Hepatocyte (in vitro differentiated cells): ENCODE measurements at regions not wholly inside any gene's neighbourhood (a gene's known extent, or its start where the extent isn't known, plus 50 kb on each side); places are given as distances from the start of the nearest gene placed in this dataset.
A peak's percentile ranks its signal among the peaks of the same experiment; 100 is the strongest.
"Not testable (repeated sequence)": the region's sequence is repeated elsewhere in the genome, so short reads cannot be mapped to it uniquely, and the experiment has no call there.

Experiments
- DNase-seq: peaks from one replicate; pipeline ENCODE4 v3.0.0-alpha.2; 2016; ENCODE audit warnings: low spot score
- H2AFZ ChIP-seq: fragments of 200-600 bp; sonication (generic); 2 replicates; pipeline ENCODE4 v1.6.0; 2016; ENCODE audit warnings: antibody characterized with exemption, mild to moderate bottlenecking
- H3K27ac ChIP-seq: fragments of 200-600 bp; sonication (generic); 2 replicates; pipeline ENCODE4 v1.5.1; 2016; ENCODE audit warnings: mild to moderate bottlenecking
- H3K27me3 ChIP-seq: fragments of 200-600 bp; sonication (generic); 2 replicates; pipeline ENCODE4 v1.6.1; 2016
- H3K36me3 ChIP-seq: fragments of 200-600 bp; sonication (generic); replicated peaks from 2 replicates; pipeline ENCODE4 v1.5.1; 2016; ENCODE audit warnings: low read depth; ENCODE audit not compliant: insufficient read depth
- H3K4me1 ChIP-seq: fragments of 200-600 bp; sonication (generic); 2 replicates; pipeline ENCODE4 v1.5.1; 2016; ENCODE audit warnings: mild to moderate bottlenecking, moderate library complexity; ENCODE audit not compliant: insufficient read depth
- H3K4me2 ChIP-seq: fragments of 200-600 bp; sonication (generic); 2 replicates; pipeline ENCODE4 v1.6.0; 2016
- H3K4me3 ChIP-seq: fragments of 200-600 bp; sonication (generic); 2 replicates; pipeline ENCODE4 v1.5.1; 2016; ENCODE audit warnings: mild to moderate bottlenecking
- H3K79me2 ChIP-seq: fragments of 200-600 bp; sonication (generic); 2 replicates; pipeline ENCODE4 v1.6.0; 2017; ENCODE audit warnings: mild to moderate bottlenecking
- H3K9me2 ChIP-seq: fragments of 200-600 bp; sonication (generic); replicated peaks from 2 replicates; pipeline ENCODE4 v1.6.0; 2017; ENCODE audit warnings: mild to moderate bottlenecking; ENCODE audit not compliant: insufficient read depth
- H3K9me3 ChIP-seq: fragments of 200-600 bp; sonication (generic); 2 replicates; pipeline ENCODE4 v1.5.1; 2016; ENCODE audit warnings: low read depth, mild to moderate bottlenecking
- H4K20me1 ChIP-seq: fragments of 200-600 bp; sonication (generic); 2 replicates; pipeline ENCODE4 v1.6.0; 2016; ENCODE audit warnings: mild to moderate bottlenecking; ENCODE audit not compliant: insufficient read depth, poor library complexity, severe bottlenecking
- CTCF ChIP-seq: fragments of 200-600 bp; sonication (generic); IDR thresholded peaks from 2 replicates; pipeline ENCODE4 v1.5.1; 2016; ENCODE audit warnings: antibody characterized with exemption, mild to moderate bottlenecking; ENCODE audit not compliant: poor library complexity
- EZH2 ChIP-seq: fragments of 200-600 bp; sonication (generic); IDR thresholded peaks from 2 replicates; pipeline ENCODE4 v1.6.1; 2016; ENCODE audit warnings: antibody characterized with exemption, mild to moderate bottlenecking, borderline replicate concordance
- EZH2phosphoT487 ChIP-seq: fragments of 200-600 bp; sonication (generic); IDR thresholded peaks from one replicate; pipeline ENCODE4 v1.6.1; 2018; ENCODE audit warnings: antibody characterized with exemption, mild to moderate bottlenecking, low read depth, moderate library complexity; ENCODE audit not compliant: unreplicated experiment, severe bottlenecking
- WGBS: methylation state at CpG from one replicate; pipeline ENCODE4 v1.1.6; 2016; ENCODE audit warnings: low lambda C conversion rate; ENCODE audit errors: missing lambda C conversion rate; 5-methylcytosine and 5-hydroxymethylcytosine counted together

DNA sequence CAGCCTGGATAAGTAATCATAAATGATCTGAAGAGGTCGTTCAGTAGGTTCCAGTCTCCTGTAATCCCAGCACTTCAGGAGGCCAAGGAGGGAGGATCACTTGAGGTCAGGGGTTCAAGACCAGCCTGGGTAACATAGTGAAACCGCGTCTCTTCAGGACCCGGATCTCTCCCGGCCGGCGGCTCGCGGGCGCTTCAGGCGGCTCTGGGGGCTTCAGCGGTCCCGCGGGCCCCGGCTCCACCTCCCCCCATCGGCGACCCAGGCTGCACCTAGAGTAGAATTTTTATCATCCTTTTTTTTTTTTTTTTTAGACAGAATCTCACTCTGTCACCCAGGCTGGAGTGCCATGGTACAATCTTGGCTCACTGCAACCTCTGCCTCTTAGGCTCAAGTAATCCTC, 95.9 kb downstream of the ABCC12 start:
- TF ChIP-seq EZH2 (no peak), CTCF (no peak)

GRCh38 chr16:48059190-48059589, 96.6 kb downstream of the ABCC12 start:
- DNase-seq, H4K20me1 ChIP-seq, H3K79me2 ChIP-seq, H2AFZ ChIP-seq, H3K4me1 ChIP-seq, H3K4me3 ChIP-seq, H3K9me2 ChIP-seq, H3K9me3 ChIP-seq, H3K4me2 ChIP-seq, H3K27me3 ChIP-seq, H3K36me3 ChIP-seq: not testable (repeated sequence)
- H3K27ac ChIP-seq: peak overlapping the region; percentile 34
- WGBS: 97% methylated on average over 16 of the region's 25 CpGs

More for the DNA sequence above, 95.9 kb downstream of the ABCC12 start:
- Histone ChIP-seq H4K20me1 (no peaks in the 10 kb centered on the region), H3K4me2 (no peak overlapping the region), H3K27me3 (no peaks in the 10 kb centered on the region), H3K9me3 (no peaks in the 10 kb centered on the region), H3K4me3 (no peak overlapping the region), H3K79me2 (no peaks in the 10 kb centered on the region), H3K4me1 (no peaks in the 10 kb centered on the region), H3K9me2 (no peaks in the 10 kb centered on the region), H3K36me3 (no peaks in the 10 kb centered on the region), H2AFZ (no peak overlapping the region), H3K27ac (no peak overlapping the region)
- 97% methylated on average over 15 of the region's 17 CpGs for WGBS
- no peak for DNase-seq

GRCh38 chr16:48057048-48057447, 98.7 kb downstream of the ABCC12 start:
- WGBS: 88% methylated on average over 3 of the region's 3 CpGs
- no peak overlapping the region for H3K4me2 ChIP-seq
- H3K27me3 ChIP-seq: no peaks in the 10 kb centered on the region
- H3K27ac ChIP-seq: no peak overlapping the region
- no peak overlapping the region for H3K4me3 ChIP-seq
- TF ChIP-seq EZH2 (no peak), EZH2phosphoT487 (no peak), CTCF (no peak)
- peaks cover 17% of the 10 kb centered on the region for H3K4me1 ChIP-seq
- no peak overlapping the region for H2AFZ ChIP-seq
- H3K9me2 ChIP-seq: no peaks in the 10 kb centered on the region
- no peaks in the 10 kb centered on the region for H3K9me3 ChIP-seq
- H3K79me2 ChIP-seq: no peaks in the 10 kb centered on the region
- H4K20me1 ChIP-seq: no peaks in the 10 kb centered on the region
- H3K36me3 ChIP-seq: no peaks in the 10 kb centered on the region
- DNase-seq: no peak

GRCh38 chr16:48054881-48055601, 100.8 kb downstream of the ABCC12 start:
- Histone ChIP-seq H3K9me2 (no peaks in the 10 kb centered on the region), H4K20me1 (no peaks in the 10 kb centered on the region), H2AFZ (no peak overlapping the region), H3K79me2 (no peaks in the 10 kb centered on the region), H3K9me3 (no peaks in the 10 kb centered on the region), H3K4me1 (peaks cover 17% of the 10 kb centered on the region), H3K4me2 (peak overlapping the region; percentile 65), H3K27me3 (no peaks in the 10 kb centered on the region), H3K4me3 (no peak overlapping the region), H3K36me3 (no peaks in the 10 kb centered on the region), H3K27ac (no peak overlapping the region)
- TF ChIP-seq EZH2phosphoT487 (no peak), CTCF (peak; percentile 86), EZH2 (no peak)
- WGBS: 35% methylated on average over 24 of the region's 24 CpGs
- DNase-seq: peak; percentile 72
